ENCODE measurements at regions not wholly inside any gene's neighbourhood (a gene's known extent, or its start where the extent isn't known, plus 50 kb on each side); places are given as distances from the start of the nearest gene placed in this dataset.

GRCh38 chr19:41495589-41495988 is 52.6 kb downstream of the ERICH4 start:
- CTCF ChIA-PET = interaction anchor here (0.6 kb wide), 1 partner anchor 539 kb away, joined by 4 read pairs; no protein-coding TSS in a partner anchor
- DNase-seq (ENCODE audit: low read depth, low spot score) = no peak
- TF ChIP-seq, protein P1, sequence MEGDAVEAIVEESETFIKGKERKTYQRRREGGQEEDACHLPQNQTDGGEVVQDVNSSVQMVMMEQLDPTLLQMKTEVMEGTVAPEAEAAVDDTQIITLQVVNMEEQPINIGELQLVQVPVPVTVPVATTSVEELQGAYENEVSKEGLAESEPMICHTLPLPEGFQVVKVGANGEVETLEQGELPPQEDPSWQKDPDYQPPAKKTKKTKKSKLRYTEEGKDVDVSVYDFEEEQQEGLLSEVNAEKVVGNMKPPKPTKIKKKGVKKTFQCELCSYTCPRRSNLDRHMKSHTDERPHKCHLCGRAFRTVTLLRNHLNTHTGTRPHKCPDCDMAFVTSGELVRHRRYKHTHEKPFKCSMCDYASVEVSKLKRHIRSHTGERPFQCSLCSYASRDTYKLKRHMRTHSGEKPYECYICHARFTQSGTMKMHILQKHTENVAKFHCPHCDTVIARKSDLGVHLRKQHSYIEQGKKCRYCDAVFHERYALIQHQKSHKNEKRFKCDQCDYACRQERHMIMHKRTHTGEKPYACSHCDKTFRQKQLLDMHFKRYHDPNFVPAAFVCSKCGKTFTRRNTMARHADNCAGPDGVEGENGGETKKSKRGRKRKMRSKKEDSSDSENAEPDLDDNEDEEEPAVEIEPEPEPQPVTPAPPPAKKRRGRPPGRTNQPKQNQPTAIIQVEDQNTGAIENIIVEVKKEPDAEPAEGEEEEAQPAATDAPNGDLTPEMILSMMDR (IDR thresholded peaks at IDR 0.05; ENCODE audit: low read depth, low read length) = no peak

DNA sequence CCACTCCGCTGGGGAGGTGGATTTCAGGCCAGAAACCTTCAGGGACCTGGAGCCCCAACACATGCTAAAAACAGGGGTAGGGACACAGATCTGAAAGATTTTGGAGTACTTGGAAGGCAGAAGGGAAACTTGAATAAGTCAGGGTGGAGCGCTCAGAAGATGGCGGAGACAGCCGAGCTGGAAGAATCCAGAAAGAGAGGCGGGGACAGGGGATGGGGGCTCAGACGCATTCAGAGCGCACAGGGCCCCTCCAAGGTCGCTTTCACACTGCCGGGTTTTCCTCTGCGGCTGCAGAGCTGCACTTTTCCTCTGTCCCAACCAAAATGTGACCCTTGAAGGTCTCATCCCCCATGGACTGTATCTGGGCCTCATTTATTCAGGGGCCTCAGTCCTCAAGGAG is 56.9 kb downstream of the ERICH4 start:
- ChIA-PET POLR2A (no interaction called here), CTCF (no interaction called here)
- TF ChIP-seq, protein P1 (IDR thresholded peaks at IDR 0.05; ENCODE audit: low read depth, low read length) = no peak
- Histone ChIP-seq H3K9me3 (ENCODE audit: control insufficient read depth, insufficient read depth, low read length) (no peaks in the 10 kb centered on the region), H3K27ac (ENCODE audit: low read depth, low read length) (no peak overlapping the region), H3K4me3 (ENCODE audit: low read depth, low read length) (no peak overlapping the region), H3K27me3 (ENCODE audit: control insufficient read depth, insufficient read depth, low read length) (peaks cover 8% of the 10 kb centered on the region)
- no peak for DNase-seq (ENCODE audit: low read depth, low spot score)

More at GRCh38 chr19:41495589-41495988, 52.6 kb downstream of the ERICH4 start:
- POLR2A ChIA-PET = no interaction called here
- Histone ChIP-seq H3K27ac (ENCODE audit: low read depth, low read length) (no peak overlapping the region), H3K4me3 (ENCODE audit: low read depth, low read length) (no peak overlapping the region), H3K27me3 (ENCODE audit: control insufficient read depth, insufficient read depth, low read length) (peaks cover 3% of the 10 kb centered on the region), H3K9me3 (ENCODE audit: control insufficient read depth, insufficient read depth, low read length) (no peaks in the 10 kb centered on the region)

DNA sequence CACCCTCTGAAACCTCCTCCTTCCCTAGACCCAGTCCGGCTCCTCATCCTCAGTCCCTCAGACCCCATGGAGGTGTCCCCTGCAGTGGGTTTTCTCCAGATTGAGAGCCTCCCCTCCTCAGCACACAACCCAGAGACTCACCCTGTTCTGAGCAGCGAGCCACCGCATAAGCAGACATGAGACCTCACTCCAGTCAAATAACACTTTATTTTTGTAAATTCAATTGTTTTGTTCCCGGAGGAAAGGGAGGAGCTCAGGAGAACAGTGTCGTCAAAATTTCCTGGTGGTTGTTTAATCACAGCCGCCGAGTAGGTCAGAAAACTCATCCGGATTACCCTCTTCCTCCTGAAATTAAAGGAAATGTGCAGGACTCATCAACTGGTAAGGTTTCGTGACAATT is 57.5 kb downstream of the ERICH4 start:
- CTCF ChIA-PET = no interaction called here
- Histone ChIP-seq H3K27ac (ENCODE audit: low read depth, low read length) (no peak overlapping the region), H3K27me3 (ENCODE audit: control insufficient read depth, insufficient read depth, low read length) (peaks cover 8% of the 10 kb centered on the region), H3K9me3 (ENCODE audit: control insufficient read depth, insufficient read depth, low read length) (no peaks in the 10 kb centered on the region), H3K4me3 (ENCODE audit: low read depth, low read length) (no peak overlapping the region)
- POLR2A ChIA-PET = no interaction called here
- DNase-seq (ENCODE audit: low read depth, low spot score) = no peak
- TF ChIP-seq, protein P1 (IDR thresholded peaks at IDR 0.05; ENCODE audit: low read depth, low read length) = no peak

- H3K27me3 ChIP-seq (ENCODE audit: control insufficient read depth, insufficient read depth, low read length) = peaks cover 8% of the 10 kb centered on the region
- ChIA-PET POLR2A (no interaction called here), CTCF (no interaction called here)
- TF ChIP-seq, protein P1 (IDR thresholded peaks at IDR 0.05; ENCODE audit: low read depth, low read length) = no peak
- H3K9me3 ChIP-seq (ENCODE audit: control insufficient read depth, insufficient read depth, low read length) = no peaks in the 10 kb centered on the region; the same call in 1 of the 2 replicates
- no peak overlapping the region for H3K27ac ChIP-seq (ENCODE audit: low read depth, low read length)
- no peak overlapping the region for H3K4me3 ChIP-seq (ENCODE audit: low read depth, low read length)
- no peak for DNase-seq (ENCODE audit: low read depth, low spot score)
These were observed 58.9 kb downstream of the ERICH4 start for GRCh38 chr19:41501854-41502253.

DNA sequence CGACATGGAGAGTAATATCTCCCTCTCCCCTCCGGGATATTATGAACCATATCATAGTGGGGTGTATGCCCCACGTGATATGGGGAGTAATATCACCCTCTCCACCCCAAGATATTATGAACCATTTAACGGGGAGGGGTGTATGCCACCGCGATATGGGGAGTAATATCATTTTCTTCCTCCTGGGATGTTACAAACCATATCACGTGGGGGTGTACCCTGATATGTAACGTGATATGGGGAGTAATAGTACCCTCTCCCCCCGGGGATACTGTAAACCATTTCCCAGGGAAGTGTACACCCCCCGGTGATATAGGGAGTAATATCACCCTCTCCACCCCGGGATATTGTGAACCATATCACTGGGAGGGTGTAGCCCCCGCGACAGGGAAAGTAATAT is 62.1 kb downstream of the ERICH4 start:
- CTCF ChIA-PET = no interaction called here
- DNase-seq (ENCODE audit: low read depth, low spot score) = no peak
- Histone ChIP-seq H3K4me3 (ENCODE audit: low read depth, low read length) (no peak overlapping the region), H3K27me3 (ENCODE audit: control insufficient read depth, insufficient read depth, low read length) (peaks cover 4% of the 10 kb centered on the region), H3K27ac (ENCODE audit: low read depth, low read length) (no peak overlapping the region), H3K9me3 (ENCODE audit: control insufficient read depth, insufficient read depth, low read length) (no peaks in the 10 kb centered on the region; the same call in 1 of the 2 replicates)
- TF ChIP-seq, protein P1 (IDR thresholded peaks at IDR 0.05; ENCODE audit: low read depth, low read length) = no peak
- POLR2A ChIA-PET = no interaction called here

Data from AG04450 (cell line).